SJSA1 (cell line): ENCODE measurements at regions not wholly inside any gene's neighbourhood (a gene's known extent, or its start where the extent isn't known, plus 50 kb on each side); places are given as distances from the start of the nearest gene placed in this dataset.
"Not testable (repeated sequence)": the region's sequence is repeated elsewhere in the genome, so short reads cannot be mapped to it uniquely, and the experiment has no call there.

Experiments
- DNase-seq, 2 experiments: peaks; one replicate each; pipeline ENCODE4 v3.0.0-alpha.2; 2015 to 2020; ENCODE audit warnings: low spot score in 2 of 2, low read depth in 1 of 2
- H3K27ac ChIP-seq: fragments of 250-450 bp; sonication (Bioruptor Pico); 2 replicates; pipeline ENCODE4 v1.5.1; 2020; ENCODE audit warnings: mild to moderate bottlenecking, moderate library complexity
- H3K27me3 ChIP-seq: fragments of 250-450 bp; sonication (Bioruptor Pico); replicated peaks from 2 replicates; pipeline ENCODE4 v1.5.1; 2020; ENCODE audit warnings: mild to moderate bottlenecking, moderate library complexity
- H3K36me3 ChIP-seq: fragments of 250-450 bp; sonication (Bioruptor Pico); 2 replicates; pipeline ENCODE4 v1.5.1; 2020; ENCODE audit warnings: mild to moderate bottlenecking
- H3K4me1 ChIP-seq: fragments of 250-450 bp; sonication (Bioruptor Pico); replicated peaks from 2 replicates; pipeline ENCODE4 v1.6.1; 2021; ENCODE audit warnings: mild to moderate bottlenecking
- H3K4me3 ChIP-seq: fragments of 250-450 bp; sonication (Bioruptor Pico); 2 replicates; pipeline ENCODE4 v1.5.1; 2020; ENCODE audit warnings: mild to moderate bottlenecking
- H3K9me3 ChIP-seq: fragments of 250-450 bp; sonication (Bioruptor Pico); replicated peaks from 2 replicates; pipeline ENCODE4 v1.5.1; 2020; ENCODE audit warnings: mild to moderate bottlenecking

- H3K4me1 ChIP-seq = no peaks in the 10 kb centered on the region
- DNase-seq = no peak
- H3K4me3 ChIP-seq = no peak overlapping the region
- H3K27me3 ChIP-seq = no peaks in the 10 kb centered on the region
- no peaks in the 10 kb centered on the region for H3K36me3 ChIP-seq
- no peak overlapping the region for H3K27ac ChIP-seq
- H3K9me3 ChIP-seq = no peaks in the 10 kb centered on the region
Observed at GRCh38 chr1:173307845-173308244, 100.7 kb upstream of the TNFSF4 start.

GRCh38 chr1:173314656-173315055, 107.5 kb upstream of the TNFSF4 start:
- Histone ChIP-seq H3K4me1 (no peaks in the 10 kb centered on the region), H3K9me3 (no peaks in the 10 kb centered on the region), H3K36me3 (no peaks in the 10 kb centered on the region), H3K4me3 (no peak overlapping the region), H3K27ac (no peak overlapping the region), H3K27me3 (no peaks in the 10 kb centered on the region)
- no peak for DNase-seq

GRCh38 chr1:173315296-173315695, 108.2 kb upstream of the TNFSF4 start:
- no peak overlapping the region for H3K4me3 ChIP-seq
- no peak for DNase-seq
- H3K4me1 ChIP-seq = no peaks in the 10 kb centered on the region
- H3K27ac ChIP-seq = no peak overlapping the region
- no peaks in the 10 kb centered on the region for H3K9me3 ChIP-seq
- no peaks in the 10 kb centered on the region for H3K27me3 ChIP-seq
- no peaks in the 10 kb centered on the region for H3K36me3 ChIP-seq

- H3K27me3 ChIP-seq = no peaks in the 10 kb centered on the region
- H3K36me3 ChIP-seq = no peaks in the 10 kb centered on the region
- no peak overlapping the region for H3K27ac ChIP-seq
- H3K4me1 ChIP-seq = no peaks in the 10 kb centered on the region
- H3K4me3 ChIP-seq = no peak overlapping the region
- DNase-seq = no peak
- no peaks in the 10 kb centered on the region for H3K9me3 ChIP-seq
Observed at GRCh38 chr1:173318788-173319187, 111.7 kb upstream of the TNFSF4 start.

GRCh38 chr1:173324352-173324751, 117.2 kb upstream of the TNFSF4 start:
- H3K4me1 ChIP-seq, H3K9me3 ChIP-seq, DNase-seq, H3K27me3 ChIP-seq, H3K36me3 ChIP-seq, H3K4me3 ChIP-seq, H3K27ac ChIP-seq: not testable (repeated sequence)

- not testable (repeated sequence) for H3K27me3 ChIP-seq, DNase-seq, H3K4me1 ChIP-seq, H3K9me3 ChIP-seq, H3K4me3 ChIP-seq, H3K27ac ChIP-seq, H3K36me3 ChIP-seq
Observed at GRCh38 chr1:173327987-173328386, 120.9 kb upstream of the TNFSF4 start.

GRCh38 chr1:173328961-173329360, 121.8 kb upstream of the TNFSF4 start:
- no peaks in the 10 kb centered on the region for H3K27me3 ChIP-seq
- H3K4me3 ChIP-seq = no peak overlapping the region
- H3K36me3 ChIP-seq = no peaks in the 10 kb centered on the region
- H3K27ac ChIP-seq = no peak overlapping the region
- H3K4me1 ChIP-seq = peaks cover 8% of the 10 kb centered on the region
- no peaks in the 10 kb centered on the region for H3K9me3 ChIP-seq
- DNase-seq = no peak

- Histone ChIP-seq H3K9me3 (no peaks in the 10 kb centered on the region), H3K4me3 (no peak overlapping the region), H3K27ac (no peak overlapping the region), H3K27me3 (no peaks in the 10 kb centered on the region), H3K4me1 (peaks cover 8% of the 10 kb centered on the region), H3K36me3 (no peaks in the 10 kb centered on the region)
- no peak for DNase-seq
Observed at GRCh38 chr1:173329726-173330125, 122.6 kb upstream of the TNFSF4 start.

GRCh38 chr1:173330149-173330951, 123.2 kb upstream of the TNFSF4 start:
- Histone ChIP-seq H3K4me1 (peaks cover 8% of the 10 kb centered on the region), H3K27me3 (no peaks in the 10 kb centered on the region), H3K9me3 (no peaks in the 10 kb centered on the region), H3K27ac (no peak overlapping the region), H3K36me3 (no peaks in the 10 kb centered on the region), H3K4me3 (no peak overlapping the region)
- DNase-seq = no peak

- not testable (repeated sequence) for H3K36me3 ChIP-seq, H3K9me3 ChIP-seq, DNase-seq, H3K4me1 ChIP-seq, H3K4me3 ChIP-seq, H3K27ac ChIP-seq, H3K27me3 ChIP-seq
Observed at GRCh38 chr1:173330952-173331548, 123.9 kb upstream of the TNFSF4 start.

- Histone ChIP-seq H3K4me1 (peaks cover 8% of the 10 kb centered on the region), H3K36me3 (no peaks in the 10 kb centered on the region), H3K27ac (no peak overlapping the region), H3K4me3 (no peak overlapping the region), H3K9me3 (no peaks in the 10 kb centered on the region), H3K27me3 (no peaks in the 10 kb centered on the region)
- DNase-seq = no peak
Observed at GRCh38 chr1:173332026-173332425, 124.9 kb upstream of the TNFSF4 start.

GRCh38 chr1:173333581-173333980, 126.5 kb upstream of the TNFSF4 start:
- Histone ChIP-seq H3K27me3 (no peaks in the 10 kb centered on the region), H3K9me3 (no peaks in the 10 kb centered on the region), H3K27ac (no peak overlapping the region), H3K4me1 (peaks cover 8% of the 10 kb centered on the region), H3K4me3 (no peak overlapping the region), H3K36me3 (no peaks in the 10 kb centered on the region)
- DNase-seq = no peak

- H3K4me3 ChIP-seq = no peak overlapping the region
- H3K4me1 ChIP-seq = no peaks in the 10 kb centered on the region
- H3K27ac ChIP-seq = no peak overlapping the region
- no peaks in the 10 kb centered on the region for H3K36me3 ChIP-seq
- no peak for DNase-seq
- no peaks in the 10 kb centered on the region for H3K27me3 ChIP-seq
- no peaks in the 10 kb centered on the region for H3K9me3 ChIP-seq
Observed at GRCh38 chr1:173337126-173337525, 130.0 kb upstream of the TNFSF4 start.

- no peak for DNase-seq
- H3K9me3 ChIP-seq = no peaks in the 10 kb centered on the region
- H3K36me3 ChIP-seq = no peaks in the 10 kb centered on the region
- no peak overlapping the region for H3K4me3 ChIP-seq
- no peaks in the 10 kb centered on the region for H3K27me3 ChIP-seq
- H3K4me1 ChIP-seq = no peaks in the 10 kb centered on the region
- H3K27ac ChIP-seq = no peak overlapping the region
Observed at GRCh38 chr1:173341307-173341706, 134.2 kb upstream of the TNFSF4 start.

GRCh38 chr1:173341971-173342370, 134.8 kb upstream of the TNFSF4 start:
- H3K4me3 ChIP-seq = no peak overlapping the region
- no peaks in the 10 kb centered on the region for H3K36me3 ChIP-seq
- DNase-seq = no peak
- H3K27me3 ChIP-seq = no peaks in the 10 kb centered on the region
- no peak overlapping the region for H3K27ac ChIP-seq
- H3K9me3 ChIP-seq = no peaks in the 10 kb centered on the region
- H3K4me1 ChIP-seq = no peaks in the 10 kb centered on the region
